Panc1 (cell line): ENCODE measurements at regions not wholly inside any gene's neighbourhood (a gene's known extent, or its start where the extent isn't known, plus 50 kb on each side); places are given as distances from the start of the nearest gene placed in this dataset.

Source experiments
- ATAC-seq: fragments of 200-7000 bp; cut with Tn5 transposase; 2 replicates; pipeline ENCODE4 v1.9.1; 2020; ENCODE audit warnings: mild to moderate bottlenecking, moderate library complexity
- BruUV-seq: library from RNA; stranded (reverse); fragments of 400-500 nt; replicated peaks from 2 replicates; lab custom pipeline; 2021; lab: Mats Ljungman, UMichigan
- CTCF ChIA-PET: fragments of 300-600 bp; sonication (Branson Sonifier 250); formaldehyde crosslinking; loops from one replicate; lab custom pipeline; 2022; ENCODE audit warnings: antibody characterized with exemption; lab: Charles Lee
- POLR2A ChIA-PET: fragments of 300-600 bp; sonication (Branson Sonifier 250); formaldehyde crosslinking; loops from one replicate; lab custom pipeline; 2022; ENCODE audit warnings: antibody characterized with exemption; lab: Charles Lee
- DNase-seq: peaks from one replicate; pipeline ENCODE4 v3.0.0-alpha.2; 2010; ENCODE audit warnings: low read depth, low spot score
- H3K27ac ChIP-seq: 2 replicates; pipeline ENCODE4 v1.5.1; 2011; ENCODE audit warnings: mild to moderate bottlenecking, low read length, inconsistent platforms
- H3K27me3 ChIP-seq: fragments of 200-500 bp; sonication (Bioruptor generic); 2 replicates; pipeline ENCODE4 v1.6.0; 2014; ENCODE audit warnings: low read length, inconsistent platforms; ENCODE audit not compliant: control insufficient read depth, insufficient read depth
- H3K36me3 ChIP-seq: fragments of 200-500 bp; sonication (Bioruptor generic); 2 replicates; pipeline ENCODE4 v1.5.1; 2014; ENCODE audit warnings: inconsistent platforms, mild to moderate bottlenecking, low read length, moderate library complexity; ENCODE audit not compliant: control insufficient read depth, insufficient read depth
- H3K4me1 ChIP-seq: 2 replicates; pipeline ENCODE4 v1.5.1; 2011; ENCODE audit warnings: inconsistent platforms, mild to moderate bottlenecking, low read length, moderate library complexity; ENCODE audit not compliant: control insufficient read depth, insufficient read depth
- H3K4me3 ChIP-seq, 2 experiments: 2 replicates each; pipeline ENCODE4 v1.5.1; 2011 to 2012; ENCODE audit warnings: low read depth in 2 of 2, low read length in 2 of 2, mild to moderate bottlenecking in 2 of 2, inconsistent platforms in 1 of 2, moderate library complexity in 1 of 2
- H3K9me3 ChIP-seq: fragments of 200-500 bp; sonication (Bioruptor generic); 2 replicates; pipeline ENCODE4 v1.5.1; 2014; ENCODE audit warnings: low read depth, mild to moderate bottlenecking, inconsistent platforms, low read length, moderate library complexity; ENCODE audit not compliant: control insufficient read depth, insufficient read depth
- POLR2AphosphoS5 ChIP-seq: IDR thresholded peaks from 2 replicates; pipeline ENCODE4 v1.6.1; 2012; ENCODE audit warnings: mild to moderate bottlenecking, low read depth, low read length, moderate library complexity
- SIN3A ChIP-seq: IDR thresholded peaks from 2 replicates; pipeline ENCODE4 v1.6.1; 2012; ENCODE audit warnings: low read depth, mild to moderate bottlenecking, low read length, moderate library complexity, borderline replicate concordance; ENCODE audit not compliant: insufficient read depth
- TCF7L2 ChIP-seq: IDR thresholded peaks from 2 replicates; pipeline ENCODE4 v1.6.1; 2011; ENCODE audit warnings: mild to moderate bottlenecking, low read depth, low read length, inconsistent platforms
- in situ Hi-C: cut with HindIII; loops from 2 replicates; pipeline ENCODE4 v1.10.0; 2016; ENCODE audit warnings: low sequenced_read_pairs, low pct_unique_long_range_greater_than_20kb
- intact Hi-C: fragments of 100-400 bp; cut with micrococcal nuclease; formaldehyde crosslinking; loops from one replicate; pipeline ENCODE4 v1.10.0; 2022; ENCODE audit not compliant: unreplicated experiment
- TF ChIP-seq, protein P1 (sequence below), 2 experiments: IDR thresholded peaks; 2 replicates each; pipeline ENCODE4 v1.6.1; 2011 to 2012; ENCODE audit warnings: low read depth in 2 of 2, control low read depth in 1 of 2, low read length in 1 of 2, mild to moderate bottlenecking in 1 of 2, moderate library complexity in 1 of 2; ENCODE audit not compliant: insufficient read depth in 1 of 2
- TF ChIP-seq, protein P2 (sequence below): fragments of 450-650 bp; IDR thresholded peaks from 2 replicates; pipeline ENCODE4 v1.5.1; 2017; ENCODE audit warnings: mild to moderate bottlenecking

- no TSS peak for BruUV-seq
- H3K27me3 ChIP-seq, result no peaks in the 10 kb centered on the region
- H3K4me3 ChIP-seq, result no peak overlapping the region
- TF ChIP-seq, protein P1, sequence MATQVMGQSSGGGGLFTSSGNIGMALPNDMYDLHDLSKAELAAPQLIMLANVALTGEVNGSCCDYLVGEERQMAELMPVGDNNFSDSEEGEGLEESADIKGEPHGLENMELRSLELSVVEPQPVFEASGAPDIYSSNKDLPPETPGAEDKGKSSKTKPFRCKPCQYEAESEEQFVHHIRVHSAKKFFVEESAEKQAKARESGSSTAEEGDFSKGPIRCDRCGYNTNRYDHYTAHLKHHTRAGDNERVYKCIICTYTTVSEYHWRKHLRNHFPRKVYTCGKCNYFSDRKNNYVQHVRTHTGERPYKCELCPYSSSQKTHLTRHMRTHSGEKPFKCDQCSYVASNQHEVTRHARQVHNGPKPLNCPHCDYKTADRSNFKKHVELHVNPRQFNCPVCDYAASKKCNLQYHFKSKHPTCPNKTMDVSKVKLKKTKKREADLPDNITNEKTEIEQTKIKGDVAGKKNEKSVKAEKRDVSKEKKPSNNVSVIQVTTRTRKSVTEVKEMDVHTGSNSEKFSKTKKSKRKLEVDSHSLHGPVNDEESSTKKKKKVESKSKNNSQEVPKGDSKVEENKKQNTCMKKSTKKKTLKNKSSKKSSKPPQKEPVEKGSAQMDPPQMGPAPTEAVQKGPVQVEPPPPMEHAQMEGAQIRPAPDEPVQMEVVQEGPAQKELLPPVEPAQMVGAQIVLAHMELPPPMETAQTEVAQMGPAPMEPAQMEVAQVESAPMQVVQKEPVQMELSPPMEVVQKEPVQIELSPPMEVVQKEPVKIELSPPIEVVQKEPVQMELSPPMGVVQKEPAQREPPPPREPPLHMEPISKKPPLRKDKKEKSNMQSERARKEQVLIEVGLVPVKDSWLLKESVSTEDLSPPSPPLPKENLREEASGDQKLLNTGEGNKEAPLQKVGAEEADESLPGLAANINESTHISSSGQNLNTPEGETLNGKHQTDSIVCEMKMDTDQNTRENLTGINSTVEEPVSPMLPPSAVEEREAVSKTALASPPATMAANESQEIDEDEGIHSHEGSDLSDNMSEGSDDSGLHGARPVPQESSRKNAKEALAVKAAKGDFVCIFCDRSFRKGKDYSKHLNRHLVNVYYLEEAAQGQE (IDR thresholded peaks at IDR 0.05; ENCODE audit: insufficient read depth in 1 of 2, low read depth in 2 of 2, low read length in 1 of 2), result no peak
- TF ChIP-seq POLR2AphosphoS5, result no peak
- no peak for TF ChIP-seq TCF7L2
- TF ChIP-seq SIN3A, result no peak
- TF ChIP-seq, protein P2, sequence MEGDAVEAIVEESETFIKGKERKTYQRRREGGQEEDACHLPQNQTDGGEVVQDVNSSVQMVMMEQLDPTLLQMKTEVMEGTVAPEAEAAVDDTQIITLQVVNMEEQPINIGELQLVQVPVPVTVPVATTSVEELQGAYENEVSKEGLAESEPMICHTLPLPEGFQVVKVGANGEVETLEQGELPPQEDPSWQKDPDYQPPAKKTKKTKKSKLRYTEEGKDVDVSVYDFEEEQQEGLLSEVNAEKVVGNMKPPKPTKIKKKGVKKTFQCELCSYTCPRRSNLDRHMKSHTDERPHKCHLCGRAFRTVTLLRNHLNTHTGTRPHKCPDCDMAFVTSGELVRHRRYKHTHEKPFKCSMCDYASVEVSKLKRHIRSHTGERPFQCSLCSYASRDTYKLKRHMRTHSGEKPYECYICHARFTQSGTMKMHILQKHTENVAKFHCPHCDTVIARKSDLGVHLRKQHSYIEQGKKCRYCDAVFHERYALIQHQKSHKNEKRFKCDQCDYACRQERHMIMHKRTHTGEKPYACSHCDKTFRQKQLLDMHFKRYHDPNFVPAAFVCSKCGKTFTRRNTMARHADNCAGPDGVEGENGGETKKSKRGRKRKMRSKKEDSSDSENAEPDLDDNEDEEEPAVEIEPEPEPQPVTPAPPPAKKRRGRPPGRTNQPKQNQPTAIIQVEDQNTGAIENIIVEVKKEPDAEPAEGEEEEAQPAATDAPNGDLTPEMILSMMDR, result no peak
- no peaks in the 10 kb centered on the region for H3K36me3 ChIP-seq
- in situ Hi-C loops (no loop called here), intact Hi-C loops (no loop called here)
- no peak overlapping the region for H3K27ac ChIP-seq
- ATAC-seq (no peak), DNase-seq (no peak)
- H3K9me3 ChIP-seq, result no peaks in the 10 kb centered on the region
- CTCF ChIA-PET, result no interaction called here
- POLR2A ChIA-PET, result no interaction called here
- no peaks in the 10 kb centered on the region for H3K4me1 ChIP-seq
Measured at GRCh38 chr4:180285796-180286195, 1957.4 kb upstream of the TENM3 start.

DNA sequence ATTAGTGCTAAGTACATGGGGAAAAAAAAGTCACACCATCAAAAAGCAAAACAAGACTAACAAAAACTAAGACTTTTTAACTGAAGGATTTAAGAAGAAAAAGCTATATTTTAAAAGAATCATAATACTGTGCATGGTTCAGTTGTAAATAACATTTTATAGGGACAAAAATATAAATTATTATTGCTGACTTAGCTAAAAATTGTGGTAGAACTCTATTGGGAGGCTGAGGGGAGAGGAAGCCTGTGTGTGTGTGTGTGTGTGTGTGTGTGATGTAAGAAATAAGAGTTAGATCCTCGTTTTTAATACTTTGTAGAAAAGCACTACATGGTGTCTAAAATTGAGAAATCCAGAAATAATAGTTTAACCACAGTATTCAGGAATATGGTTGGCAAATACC is 1950.9 kb upstream of the TENM3 start:
- H3K27me3 ChIP-seq, result no peaks in the 10 kb centered on the region
- POLR2A ChIA-PET, result no interaction called here
- no peak overlapping the region for H3K27ac ChIP-seq
- no peaks in the 10 kb centered on the region for H3K36me3 ChIP-seq
- no peaks in the 10 kb centered on the region for H3K4me1 ChIP-seq
- H3K4me3 ChIP-seq, result no peak overlapping the region
- DNase-seq (no peak), ATAC-seq (no peak)
- TF ChIP-seq, protein P1 (IDR thresholded peaks at IDR 0.05; ENCODE audit: insufficient read depth in 1 of 2, low read depth in 2 of 2, low read length in 1 of 2), result no peak
- TF ChIP-seq, protein P2, result no peak
- TF ChIP-seq TCF7L2 (no peak), SIN3A (no peak), POLR2AphosphoS5 (no peak)
- BruUV-seq, result no TSS peak
- H3K9me3 ChIP-seq, result no peaks in the 10 kb centered on the region
- intact Hi-C loops (no loop called here), in situ Hi-C loops (no loop called here)
- CTCF ChIA-PET, result no interaction called here
